Thymus (tissue), 11 donors: ENCODE measurements at regions not wholly inside any gene's neighbourhood (a gene's known extent, or its start where the extent isn't known, plus 50 kb on each side); places are given as distances from the start of the nearest gene placed in this dataset.
A peak's percentile ranks its signal among the peaks of the same experiment; 100 is the strongest.

Experiments
- DNase-seq, 9 donors: peaks; one replicate each; pipeline ENCODE4 v3.0.0-alpha.2; 2013; ENCODE audit warnings: low spot score in 9 of 9, low read depth in 6 of 9, missing footprints in 1 of 9
- H3K27ac ChIP-seq, 2 donors: one replicate each; pipeline ENCODE4 v1.5.1; 2013; ENCODE audit warnings: control low read depth in 1 of 2, low read depth in 1 of 2, low read length in 1 of 2, mild to moderate bottlenecking in 1 of 2, moderate library complexity in 1 of 2
- H3K27me3 ChIP-seq, 2 donors: one replicate each; pipeline ENCODE4 v1.5.1; 2013; ENCODE audit warnings: low read length in 1 of 2; ENCODE audit not compliant: control insufficient read depth in 2 of 2, insufficient read depth in 1 of 2
- H3K36me3 ChIP-seq, 2 donors: one replicate each; pipeline ENCODE4 v1.5.1; 2013; ENCODE audit warnings: low read length in 1 of 2, mild to moderate bottlenecking in 1 of 2, moderate library complexity in 1 of 2; ENCODE audit not compliant: control insufficient read depth in 2 of 2, insufficient read depth in 2 of 2
- H3K4me1 ChIP-seq, 2 donors: one replicate each; pipeline ENCODE4 v1.5.1; 2013; ENCODE audit warnings: low read length in 2 of 2; ENCODE audit not compliant: control insufficient read depth in 2 of 2, insufficient read depth in 2 of 2
- H3K4me3 ChIP-seq, 2 donors: one replicate each; pipeline ENCODE4 v1.5.1; 2013; ENCODE audit warnings: low read length in 2 of 2, control low read depth in 1 of 2, mild to moderate bottlenecking in 1 of 2
- H3K9me3 ChIP-seq, 2 donors: one replicate each; pipeline ENCODE4 v1.5.1; 2013; ENCODE audit warnings: low read length in 1 of 2, mild to moderate bottlenecking in 1 of 2; ENCODE audit not compliant: control insufficient read depth in 2 of 2, insufficient read depth in 1 of 2
- WGBS: extraction: QIAGEN DNeasy Blood & Tissue Kit; methylation state at CpG from one replicate; pipeline ENCODE4 v1.1.7; 2013; 5-methylcytosine and 5-hydroxymethylcytosine counted together
- donor health status: healthy.

DNA sequence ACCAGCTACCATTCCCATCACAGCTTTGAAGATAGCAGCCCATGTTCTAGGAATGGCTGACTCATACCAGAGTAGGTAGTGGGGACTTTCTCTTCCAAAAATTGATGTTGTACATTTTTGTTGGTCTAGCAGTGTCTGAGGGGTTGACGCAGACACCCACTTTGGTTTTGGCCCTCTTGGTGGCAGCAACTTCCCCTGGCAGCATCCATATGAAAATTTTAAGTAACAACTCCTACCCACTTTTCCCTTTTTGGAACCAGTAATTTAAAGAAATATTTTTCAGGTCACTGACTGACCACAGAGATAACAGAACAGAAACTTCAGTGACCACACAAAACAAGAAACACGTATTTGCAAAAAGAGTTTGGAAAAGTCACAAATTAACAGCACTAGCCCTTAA lies 162.0 kb upstream of the TMCC3 start:
- H3K36me3 ChIP-seq: no peaks in the 10 kb centered on the region
- WGBS: 97% methylated on average over 2 of the region's 2 CpGs
- peaks cover 13% of the 10 kb centered on the region in 2 donors for H3K4me1 ChIP-seq
- peaks cover 1 to 8% of the 10 kb centered on the region in 2 donors for H3K9me3 ChIP-seq
- H3K27me3 ChIP-seq: no peaks in the 10 kb centered on the region
- no peak overlapping the region for H3K27ac ChIP-seq
- no peak overlapping the region for H3K4me3 ChIP-seq
- no peak for DNase-seq

- Histone ChIP-seq H3K4me1 (peaks cover 11 to 12% of the 10 kb centered on the region in 2 donors), H3K36me3 (no peaks in the 10 kb centered on the region), H3K27ac (no peak overlapping the region), H3K9me3 (peaks cover 1 to 8% of the 10 kb centered on the region in 2 donors), H3K27me3 (no peaks in the 10 kb centered on the region), H3K4me3 (no peak overlapping the region)
- DNase-seq: no peak
Observed at GRCh38 chr12:94811611-94812010, 161.3 kb upstream of the TMCC3 start.

GRCh38 chr12:94807951-94808350 lies 157.6 kb upstream of the TMCC3 start:
- no peak overlapping the region for H3K4me3 ChIP-seq
- DNase-seq: no peak
- H3K27ac ChIP-seq: no peak overlapping the region
- H3K36me3 ChIP-seq: no peaks in the 10 kb centered on the region
- H3K4me1 ChIP-seq: no peaks in the 10 kb centered on the region
- no peaks in the 10 kb centered on the region for H3K27me3 ChIP-seq
- peaks cover 1 to 8% of the 10 kb centered on the region in 2 donors for H3K9me3 ChIP-seq

- WGBS: 98% methylated on average over 6 of the region's 6 CpGs
Observed at GRCh38 chr12:94806617-94807016, 156.3 kb upstream of the TMCC3 start.

DNA sequence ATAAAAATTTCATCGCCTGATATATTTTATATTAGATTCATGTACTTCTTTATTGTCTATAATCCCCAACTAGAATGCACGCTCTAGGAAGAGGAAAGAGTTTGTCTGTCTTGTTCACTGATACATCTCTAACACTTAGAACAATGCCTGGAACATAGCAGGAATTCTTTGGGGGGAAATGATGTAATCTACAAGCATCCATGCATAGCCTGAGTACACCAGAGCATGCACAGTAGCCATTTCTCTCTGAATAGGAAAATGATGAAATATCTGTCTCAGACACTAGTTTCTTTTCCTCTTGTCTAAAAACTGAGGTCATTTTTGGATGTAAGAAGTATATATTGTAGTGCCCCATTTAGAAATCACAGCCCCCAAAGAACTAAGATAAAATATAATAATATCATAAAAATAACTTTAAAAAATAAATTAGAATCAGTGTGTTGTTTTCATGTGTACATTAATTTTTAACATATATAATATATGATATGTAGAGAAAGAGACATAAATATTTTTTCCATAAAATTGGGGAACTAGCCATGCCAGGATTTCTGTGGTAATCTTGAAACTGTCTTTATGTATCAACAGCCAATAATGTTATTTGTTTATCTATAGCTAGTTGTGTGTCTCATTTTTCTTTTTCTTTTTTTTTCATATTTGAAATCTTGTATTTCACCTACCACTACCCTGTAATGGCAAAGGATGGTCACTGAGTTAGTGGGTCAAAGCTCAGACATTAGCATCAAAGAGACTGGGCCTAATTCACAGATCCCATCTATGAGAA lies 155.6 kb upstream of the TMCC3 start:
- Histone ChIP-seq H3K4me3 (no peak overlapping the region), H3K9me3 (peaks cover 0 to 3% of the 10 kb centered on the region in 2 donors), H3K27me3 (no peaks in the 10 kb centered on the region), H3K4me1 (no peaks in the 10 kb centered on the region), H3K27ac (peak overlapping the region in 1 of 2 donors; percentile 23), H3K36me3 (no peaks in the 10 kb centered on the region)
- 94% methylated on average over 2 of the region's 2 CpGs for WGBS
- DNase-seq: no peak

More at GRCh38 chr12:94806617-94807016, 156.3 kb upstream of the TMCC3 start:
- Histone ChIP-seq H3K9me3 (peaks cover 0 to 3% of the 10 kb centered on the region in 2 donors), H3K36me3 (no peaks in the 10 kb centered on the region), H3K27ac (no peak overlapping the region), H3K27me3 (no peaks in the 10 kb centered on the region), H3K4me1 (no peaks in the 10 kb centered on the region), H3K4me3 (no peak overlapping the region)
- no peak for DNase-seq

DNA sequence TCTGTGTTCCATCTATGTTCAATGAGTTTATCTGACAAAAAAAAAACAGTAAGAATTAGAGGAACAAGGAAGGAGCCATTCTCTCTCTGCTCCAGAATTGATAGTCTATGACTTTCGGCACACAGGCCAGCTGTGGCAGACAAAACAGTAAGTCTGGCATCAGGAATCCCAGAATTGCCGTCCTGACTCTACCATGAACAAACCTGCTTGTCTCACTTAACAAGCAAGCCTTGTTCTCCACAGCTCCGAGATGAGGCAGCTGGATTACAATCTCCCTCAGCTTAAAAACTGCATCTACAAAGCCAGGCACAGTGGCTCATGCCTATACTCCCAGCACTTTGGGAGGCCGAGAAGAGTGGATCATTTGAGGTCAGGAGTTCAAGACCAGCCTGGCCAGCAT lies 153.6 kb upstream of the TMCC3 start:
- WGBS: 72% methylated on average over 4 of the region's 4 CpGs
- Histone ChIP-seq H3K4me3 (no peak overlapping the region), H3K27me3 (no peaks in the 10 kb centered on the region), H3K27ac (no peak overlapping the region), H3K4me1 (no peaks in the 10 kb centered on the region), H3K36me3 (no peaks in the 10 kb centered on the region), H3K9me3 (no peaks in the 10 kb centered on the region)
- no peak for DNase-seq

GRCh38 chr12:94802796-94803195 lies 152.4 kb upstream of the TMCC3 start:
- Histone ChIP-seq H3K4me3 (no peak overlapping the region), H3K27me3 (no peaks in the 10 kb centered on the region), H3K27ac (no peak overlapping the region), H3K9me3 (no peaks in the 10 kb centered on the region), H3K4me1 (no peaks in the 10 kb centered on the region), H3K36me3 (no peaks in the 10 kb centered on the region)
- 93% methylated on average over 3 of the region's 3 CpGs for WGBS
- DNase-seq: no peak

GRCh38 chr12:94801745-94802144 lies 151.4 kb upstream of the TMCC3 start:
- no peak overlapping the region for H3K4me3 ChIP-seq
- no peaks in the 10 kb centered on the region for H3K4me1 ChIP-seq
- DNase-seq: no peak
- 95% methylated on average over 4 of the region's 4 CpGs for WGBS
- H3K9me3 ChIP-seq: no peaks in the 10 kb centered on the region
- no peaks in the 10 kb centered on the region for H3K36me3 ChIP-seq
- no peaks in the 10 kb centered on the region for H3K27me3 ChIP-seq
- H3K27ac ChIP-seq: no peak overlapping the region

- H3K27ac ChIP-seq: no peak overlapping the region
- H3K27me3 ChIP-seq: no peaks in the 10 kb centered on the region
- H3K36me3 ChIP-seq: no peaks in the 10 kb centered on the region
- H3K4me3 ChIP-seq: no peak overlapping the region
- H3K9me3 ChIP-seq: no peaks in the 10 kb centered on the region
- WGBS: 97% methylated on average over 2 of the region's 2 CpGs
- H3K4me1 ChIP-seq: peaks cover 11 to 13% of the 10 kb centered on the region in 2 donors
- no peak for DNase-seq
Observed at GRCh38 chr12:94799136-94799535, 148.8 kb upstream of the TMCC3 start.
